ENCODE measurements at regions not wholly inside any gene's neighbourhood (a gene's known extent, or its start where the extent isn't known, plus 50 kb on each side); places are given as distances from the start of the nearest gene placed in this dataset.
"Not testable (repeated sequence)": the region's sequence is repeated elsewhere in the genome, so short reads cannot be mapped to it uniquely, and the experiment has no call there.

DNA sequence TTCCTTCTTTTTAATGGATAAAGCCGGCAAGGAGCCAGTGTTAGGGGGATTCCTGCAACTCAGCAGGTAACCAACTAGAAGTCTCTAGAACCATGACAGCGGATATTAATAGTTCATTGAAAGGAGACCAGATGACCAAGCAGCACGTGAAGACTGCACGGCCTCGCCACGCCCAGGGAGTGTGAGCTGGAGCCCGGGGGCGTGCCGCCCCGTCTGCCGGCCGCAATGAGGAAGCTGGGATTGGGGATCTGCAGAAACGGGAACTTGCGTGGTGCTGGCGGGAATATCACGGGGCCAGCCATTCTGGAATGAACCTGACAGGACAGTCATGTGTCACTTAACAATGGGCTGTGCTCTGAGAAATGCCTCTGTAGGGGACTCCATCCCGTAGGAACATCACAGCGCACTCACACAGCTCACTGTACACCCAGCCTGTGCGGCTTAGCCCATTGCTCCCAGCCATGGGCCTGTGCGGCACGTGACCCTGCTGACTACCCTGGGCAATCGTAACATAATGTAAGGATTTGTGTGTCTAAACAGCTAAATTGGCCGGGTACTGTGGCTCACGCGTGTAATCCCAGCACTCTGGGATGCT, 4092.8 kb upstream of the TPTE start:
- CTCF ChIA-PET; H3K9me3 Mint-ChIP-seq; DNase-seq; H3K27me3 Mint-ChIP-seq; H3K27ac Mint-ChIP-seq; H3K4me3 Mint-ChIP-seq; H3K36me3 Mint-ChIP-seq (ENCODE audit: low read depth); POLR2A ChIA-PET; H3K4me1 Mint-ChIP-seq: not testable (repeated sequence)

DNA sequence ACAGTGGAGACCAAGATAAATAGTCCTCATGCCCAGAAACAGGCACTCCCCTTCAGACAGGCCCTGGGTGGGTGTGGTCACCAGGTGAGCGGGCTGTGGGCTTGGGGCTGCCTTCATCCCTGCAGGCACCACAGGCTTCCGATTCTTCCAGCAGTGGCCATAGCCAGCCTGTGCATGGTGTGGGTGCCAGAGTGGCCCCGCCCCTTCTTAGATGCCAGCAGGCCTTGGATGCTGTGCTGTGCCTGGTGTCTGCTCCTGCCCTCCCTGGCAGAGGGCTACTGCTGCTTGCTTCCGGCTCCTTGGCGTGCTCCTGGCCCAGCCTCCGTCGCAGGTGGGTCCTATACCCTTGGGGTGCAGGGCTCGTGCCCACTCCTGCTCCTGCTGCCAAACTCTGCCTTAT, 4091.5 kb upstream of the TPTE start:
- H3K27ac Mint-ChIP-seq; H3K27me3 Mint-ChIP-seq; H3K4me3 Mint-ChIP-seq; POLR2A ChIA-PET; H3K4me1 Mint-ChIP-seq; H3K9me3 Mint-ChIP-seq; DNase-seq; H3K36me3 Mint-ChIP-seq (ENCODE audit: low read depth); CTCF ChIA-PET: not testable (repeated sequence)

GRCh38 chr21:6433149-6433548, 4088.2 kb upstream of the TPTE start:
- not testable (repeated sequence) for H3K27ac Mint-ChIP-seq

DNA sequence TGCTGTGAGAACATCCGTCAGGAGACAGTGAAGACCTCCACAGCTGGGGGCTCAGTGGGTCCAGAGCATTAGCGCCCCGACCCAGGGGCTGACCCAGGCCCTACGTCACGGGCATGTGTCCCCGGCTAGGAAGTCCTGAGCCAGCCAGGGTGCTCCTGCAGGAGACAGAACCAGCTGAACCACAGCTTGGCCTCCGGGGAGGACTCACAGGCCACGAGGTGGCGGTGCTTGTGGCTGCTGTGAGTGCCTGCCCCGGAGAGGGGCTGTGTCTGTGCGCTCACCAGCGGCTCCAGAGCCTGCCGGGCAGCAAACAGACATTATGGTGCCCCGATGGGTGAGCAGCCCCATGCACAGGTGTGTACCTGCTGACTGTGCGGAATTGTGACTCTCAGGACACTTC, 4085.2 kb upstream of the TPTE start:
- DNase-seq; H3K27ac Mint-ChIP-seq; H3K4me3 Mint-ChIP-seq; POLR2A ChIA-PET; H3K9me3 Mint-ChIP-seq; H3K4me1 Mint-ChIP-seq; H3K36me3 Mint-ChIP-seq (ENCODE audit: low read depth); H3K27me3 Mint-ChIP-seq; CTCF ChIA-PET: not testable (repeated sequence)

More at GRCh38 chr21:6433149-6433548, 4088.2 kb upstream of the TPTE start:
- H3K36me3 Mint-ChIP-seq (ENCODE audit: low read depth); H3K9me3 Mint-ChIP-seq; H3K4me1 Mint-ChIP-seq; H3K4me3 Mint-ChIP-seq; CTCF ChIA-PET; DNase-seq; H3K27me3 Mint-ChIP-seq; POLR2A ChIA-PET: not testable (repeated sequence)

- H3K9me3 Mint-ChIP-seq; H3K36me3 Mint-ChIP-seq (ENCODE audit: low read depth); CTCF ChIA-PET; H3K27me3 Mint-ChIP-seq; POLR2A ChIA-PET; H3K4me1 Mint-ChIP-seq; DNase-seq: not testable (repeated sequence)
- peak overlapping the region; percentile 40 for H3K4me3 Mint-ChIP-seq
- peak overlapping the region; percentile 90 for H3K27ac Mint-ChIP-seq
Observed at GRCh38 chr21:6436971-6437833, 4084.2 kb upstream of the TPTE start.

DNA sequence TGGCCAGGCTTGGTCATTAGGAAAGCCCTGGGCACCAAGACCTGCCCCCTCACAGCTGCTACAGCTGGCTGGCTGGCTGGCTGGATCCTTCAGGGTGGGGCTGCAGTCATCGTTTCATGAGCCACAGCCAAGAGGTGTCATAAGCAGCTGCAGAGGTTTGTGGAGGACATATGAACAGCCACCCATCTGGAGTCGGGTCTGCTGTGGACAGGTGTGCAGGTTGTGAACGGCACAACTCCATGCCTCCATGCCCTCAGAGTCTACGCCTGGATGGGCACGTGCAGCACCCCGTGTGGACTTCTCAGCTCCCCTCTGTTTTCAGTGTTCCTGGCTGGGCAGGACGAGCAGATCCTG, 4083.6 kb upstream of the TPTE start:
- POLR2A ChIA-PET; DNase-seq; H3K36me3 Mint-ChIP-seq (ENCODE audit: low read depth); H3K9me3 Mint-ChIP-seq; H3K4me3 Mint-ChIP-seq; CTCF ChIA-PET; H3K27me3 Mint-ChIP-seq; H3K4me1 Mint-ChIP-seq: not testable (repeated sequence)
- H3K27ac Mint-ChIP-seq: peak overlapping the region; percentile 19

DNA sequence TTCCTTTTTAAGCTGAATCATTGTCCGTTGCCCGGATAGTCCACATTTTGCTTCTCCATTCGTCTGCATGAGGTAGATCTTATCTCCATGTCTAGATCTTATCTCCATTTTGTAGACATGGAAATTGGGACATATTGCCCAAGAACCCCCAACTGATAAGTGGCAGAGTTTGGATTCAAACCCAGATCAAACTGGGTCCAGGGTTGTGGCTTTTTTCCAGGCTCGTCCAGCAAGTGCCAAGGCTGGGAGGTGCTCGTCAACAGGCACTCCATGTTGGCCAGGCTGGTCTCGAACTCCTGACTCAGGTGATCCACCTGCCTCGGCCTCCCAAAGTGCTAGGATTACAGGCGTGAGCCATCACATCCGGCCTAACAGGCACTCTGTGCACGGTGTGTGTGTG, 4082.3 kb upstream of the TPTE start:
- H3K36me3 Mint-ChIP-seq (ENCODE audit: low read depth); H3K27ac Mint-ChIP-seq; DNase-seq; H3K4me1 Mint-ChIP-seq; CTCF ChIA-PET; H3K4me3 Mint-ChIP-seq; H3K27me3 Mint-ChIP-seq; H3K9me3 Mint-ChIP-seq; POLR2A ChIA-PET: not testable (repeated sequence)

GRCh38 chr21:6454648-6455340, 4066.6 kb upstream of the TPTE start:
- H3K27ac Mint-ChIP-seq; DNase-seq; H3K4me3 Mint-ChIP-seq; H3K4me1 Mint-ChIP-seq; H3K27me3 Mint-ChIP-seq; H3K9me3 Mint-ChIP-seq; CTCF ChIA-PET; POLR2A ChIA-PET; H3K36me3 Mint-ChIP-seq (ENCODE audit: low read depth): not testable (repeated sequence)

DNA sequence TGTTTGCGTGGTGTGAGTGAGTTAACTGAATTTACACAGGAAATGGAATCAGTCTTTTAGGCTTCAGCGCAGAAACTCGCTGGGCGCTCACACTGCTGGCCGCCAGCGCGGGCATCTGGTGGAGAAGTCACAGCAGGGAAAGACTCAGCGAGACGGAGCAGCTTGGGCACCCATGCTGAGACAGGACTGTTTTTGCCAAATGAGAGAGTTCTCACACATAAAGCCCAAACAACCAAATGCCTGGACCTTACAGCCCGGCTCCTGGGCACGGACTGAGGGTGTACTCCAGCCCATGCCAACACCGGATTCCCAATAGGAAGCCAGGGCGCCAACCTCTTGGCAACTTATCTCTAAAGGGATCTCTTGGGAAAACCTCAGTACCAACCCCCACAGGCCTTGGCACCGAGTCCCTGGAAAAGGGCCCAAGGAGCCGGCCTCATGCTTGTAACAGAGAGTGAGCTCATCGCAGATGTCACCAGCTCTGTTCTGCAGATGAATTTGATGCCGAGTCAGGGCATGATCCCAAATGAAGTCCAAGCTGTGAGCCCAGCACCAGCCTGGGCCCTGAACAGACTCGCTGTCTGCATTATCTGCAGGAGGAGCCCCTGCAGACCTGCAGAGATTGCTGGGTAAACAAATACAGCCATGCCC, 4065.2 kb upstream of the TPTE start:
- H3K4me1 Mint-ChIP-seq; H3K36me3 Mint-ChIP-seq (ENCODE audit: low read depth); POLR2A ChIA-PET; DNase-seq; H3K9me3 Mint-ChIP-seq; H3K27ac Mint-ChIP-seq; H3K4me3 Mint-ChIP-seq; CTCF ChIA-PET; H3K27me3 Mint-ChIP-seq: not testable (repeated sequence)

- H3K9me3 Mint-ChIP-seq; H3K27ac Mint-ChIP-seq; DNase-seq; H3K4me1 Mint-ChIP-seq; CTCF ChIA-PET; H3K36me3 Mint-ChIP-seq (ENCODE audit: low read depth); H3K4me3 Mint-ChIP-seq; POLR2A ChIA-PET; H3K27me3 Mint-ChIP-seq: not testable (repeated sequence)
Observed at GRCh38 chr21:6459761-6460160, 4061.6 kb upstream of the TPTE start.

DNA sequence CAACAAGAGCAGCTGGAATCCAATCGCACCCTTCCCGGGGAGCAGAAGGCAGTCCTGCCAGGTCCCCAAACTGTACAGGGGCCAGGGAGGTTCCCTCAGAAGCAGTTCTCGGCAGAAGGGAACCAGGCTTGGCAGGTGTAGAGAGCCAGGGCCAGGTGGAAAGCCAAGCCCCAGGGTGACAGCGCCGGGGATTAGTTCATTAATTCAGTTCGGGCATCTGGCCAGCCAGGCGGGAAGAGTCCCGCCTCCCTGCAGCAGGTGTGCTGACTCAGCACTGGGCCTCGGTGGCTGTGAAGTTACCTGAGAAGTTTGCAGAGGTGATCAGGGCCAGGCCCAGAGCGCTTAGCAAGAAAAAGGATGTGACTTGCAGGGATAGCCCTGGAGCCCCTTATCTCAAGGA, 4060.0 kb upstream of the TPTE start:
- CTCF ChIA-PET; H3K27me3 Mint-ChIP-seq; H3K4me3 Mint-ChIP-seq; H3K9me3 Mint-ChIP-seq; DNase-seq; H3K36me3 Mint-ChIP-seq (ENCODE audit: low read depth); POLR2A ChIA-PET; H3K27ac Mint-ChIP-seq; H3K4me1 Mint-ChIP-seq: not testable (repeated sequence)

DNA sequence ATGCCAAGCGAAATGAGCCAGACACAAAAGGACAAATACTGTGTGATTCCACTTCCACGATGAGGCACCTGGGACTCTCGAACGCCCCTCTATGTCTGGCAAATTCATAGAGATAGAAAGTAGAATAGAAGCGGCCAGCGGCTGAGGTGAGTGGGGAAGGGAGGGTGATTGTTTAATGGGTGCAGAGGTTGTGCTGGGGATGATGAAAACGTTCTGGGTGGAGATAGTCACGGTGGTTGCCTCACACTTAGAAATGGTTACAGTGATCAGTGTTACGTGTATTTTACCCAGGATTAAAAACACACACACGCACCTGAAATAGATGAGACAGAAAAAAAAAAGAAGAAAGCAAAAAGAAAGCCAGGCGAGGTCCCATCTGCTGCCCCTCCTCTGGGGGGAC, 4057.0 kb upstream of the TPTE start:
- not testable (repeated sequence) for H3K27ac Mint-ChIP-seq, H3K4me1 Mint-ChIP-seq

DNA sequence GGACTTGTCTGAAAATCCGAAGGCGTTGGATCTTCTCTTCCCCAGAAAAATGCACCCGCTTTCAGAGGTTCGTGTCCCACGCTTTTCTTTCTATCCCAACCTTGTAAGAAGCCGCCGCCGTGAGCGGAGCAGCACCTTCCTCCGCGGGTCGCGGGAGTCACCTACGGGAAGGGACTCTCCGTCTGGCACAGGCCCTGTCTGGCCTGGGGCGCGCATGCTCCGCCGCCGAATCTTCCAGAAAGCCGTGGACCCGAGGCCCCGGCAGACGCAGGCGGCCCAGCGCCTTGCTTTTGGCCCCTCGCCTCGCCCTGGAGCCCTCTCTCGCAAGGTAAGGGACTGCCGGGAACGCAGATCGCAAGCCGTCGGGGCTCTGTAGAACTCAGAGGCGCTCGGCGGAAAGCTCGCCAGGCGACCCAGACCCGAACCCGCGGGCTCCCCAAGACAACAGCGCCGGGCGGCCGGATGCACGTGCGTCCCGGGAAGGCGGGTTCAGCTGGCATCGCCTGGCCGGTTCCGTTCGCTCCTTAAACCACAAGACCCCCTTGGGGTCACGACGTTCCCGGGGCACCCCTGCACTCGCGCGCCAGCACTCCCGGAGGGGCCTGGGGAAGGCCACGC, 4055.2 kb upstream of the TPTE start:
- H3K27me3 Mint-ChIP-seq; H3K36me3 Mint-ChIP-seq (ENCODE audit: low read depth); POLR2A ChIA-PET; H3K9me3 Mint-ChIP-seq; DNase-seq; H3K4me1 Mint-ChIP-seq; H3K4me3 Mint-ChIP-seq; H3K27ac Mint-ChIP-seq; CTCF ChIA-PET: not testable (repeated sequence)

More for the DNA sequence above, 4057.0 kb upstream of the TPTE start:
- H3K9me3 Mint-ChIP-seq; CTCF ChIA-PET; H3K4me3 Mint-ChIP-seq; H3K27me3 Mint-ChIP-seq; DNase-seq; H3K36me3 Mint-ChIP-seq (ENCODE audit: low read depth); POLR2A ChIA-PET: not testable (repeated sequence)
